CD4-positive, CD25-positive, alpha-beta regulatory T cell (primary cell): ENCODE measurements at regions not wholly inside any gene's neighbourhood (a gene's known extent, or its start where the extent isn't known, plus 50 kb on each side); places are given as distances from the start of the nearest gene placed in this dataset.
"Not testable (repeated sequence)": the region's sequence is repeated elsewhere in the genome, so short reads cannot be mapped to it uniquely, and the experiment has no call there.

Experiments used
- ATAC-seq, 2 donors: fragments of 150-1000 bp; cut with Tn5 transposase; one replicate each; pipeline ENCODE4 v1.10.0; 2021; ENCODE audit warnings: low read depth in 2 of 2, moderate number of reproducible peaks in 2 of 2, moderate library complexity in 1 of 2
- DNase-seq, 3 donors: peaks; one replicate each; pipeline versions ENCODE4 v3.0.0 to v3.0.0-alpha.2; 2012 to 2022; ENCODE audit warnings: mixed read lengths in 1 of 3
- H3K27ac ChIP-seq: one replicate; pipeline ENCODE4 v1.7.0; 2013; ENCODE audit warnings: mild to moderate bottlenecking, low read length; ENCODE audit not compliant: insufficient read depth, poor library complexity, severe bottlenecking
- H3K27me3 ChIP-seq: one replicate; pipeline ENCODE4 v1.7.0; 2013; ENCODE audit warnings: low read length; ENCODE audit not compliant: control insufficient read depth, insufficient read depth
- H3K36me3 ChIP-seq: one replicate; pipeline ENCODE4 v1.7.0; 2013; ENCODE audit warnings: mild to moderate bottlenecking, low read length, moderate library complexity; ENCODE audit not compliant: control insufficient read depth, insufficient read depth
- H3K4me1 ChIP-seq: 2 replicates; pipeline ENCODE4 v1.7.0; 2013; ENCODE audit warnings: mild to moderate bottlenecking, low read length; ENCODE audit not compliant: insufficient read depth, control insufficient read depth, poor library complexity, severe bottlenecking
- H3K4me3 ChIP-seq: one replicate; pipeline ENCODE4 v1.7.0; 2013; ENCODE audit warnings: low read depth, mild to moderate bottlenecking, low read length, moderate library complexity
- H3K9me3 ChIP-seq, 2 experiments: 1 replicate in 1 of 2; 2 replicates in 1 of 2; pipeline ENCODE4 v1.7.0; 2013; ENCODE audit warnings: low read length in 2 of 2, mild to moderate bottlenecking in 1 of 2, moderate library complexity in 1 of 2; ENCODE audit not compliant: control insufficient read depth in 2 of 2
- H3K27ac Mint-ChIP-seq, 3 donors: one replicate each; pipeline ENCODE4 v1.8.0; 2020 to 2022; ENCODE audit warnings: mild to moderate bottlenecking in 3 of 3, mixed read lengths in 3 of 3, moderate library complexity in 2 of 3
- H3K27me3 Mint-ChIP-seq: one replicate; pipeline ENCODE4 v1.8.0; 2022; ENCODE audit warnings: mild to moderate bottlenecking, mixed read lengths
- H3K36me3 Mint-ChIP-seq: one replicate; pipeline ENCODE4 v1.8.0; 2020; ENCODE audit warnings: mixed read lengths
- H3K4me1 Mint-ChIP-seq, 4 donors: one replicate each; pipeline ENCODE4 v1.8.0; 2020 to 2022; ENCODE audit warnings: mixed read lengths in 4 of 4, mild to moderate bottlenecking in 1 of 4
- H3K4me3 Mint-ChIP-seq, 4 donors: one replicate each; pipeline ENCODE4 v1.8.0; 2020 to 2022; ENCODE audit warnings: mild to moderate bottlenecking in 4 of 4, mixed read lengths in 4 of 4, moderate library complexity in 3 of 4
- H3K9me3 Mint-ChIP-seq, 7 donors: one replicate each; pipeline ENCODE4 v1.8.0; 2020 to 2022; ENCODE audit warnings: mixed read lengths in 7 of 7, mild to moderate bottlenecking in 3 of 7, moderate library complexity in 2 of 7

DNA sequence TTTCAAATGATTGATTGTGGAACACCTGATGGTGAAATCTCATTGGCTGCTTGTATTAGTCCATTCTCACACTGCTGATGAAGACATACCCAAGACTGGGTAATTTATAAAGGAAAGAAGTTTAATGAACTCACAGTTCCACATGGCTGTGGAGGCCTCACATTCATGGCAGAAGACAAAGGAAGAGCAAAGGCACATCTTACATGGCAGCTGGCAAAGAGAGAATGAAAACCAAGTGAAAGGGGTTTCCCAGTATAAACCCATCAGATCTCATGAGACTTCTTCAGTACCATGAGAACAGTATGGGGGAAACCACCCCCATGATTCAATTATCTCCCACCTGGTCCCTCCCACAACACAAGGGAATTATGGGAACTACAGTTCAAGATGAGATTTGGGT lies 70.9 kb upstream of the ZNF469 start:
- H3K27ac Mint-ChIP-seq, H3K27me3 Mint-ChIP-seq, H3K4me3 Mint-ChIP-seq, H3K36me3 ChIP-seq, H3K36me3 Mint-ChIP-seq, H3K4me1 ChIP-seq, ATAC-seq, H3K9me3 ChIP-seq, DNase-seq, H3K4me1 Mint-ChIP-seq, H3K27me3 ChIP-seq, H3K27ac ChIP-seq, H3K4me3 ChIP-seq: not testable (repeated sequence)
- H3K9me3 Mint-ChIP-seq, result peaks cover 0 to 16% (median 0%) of the 10 kb centered on the region in 7 donors

GRCh38 chr16:88312732-88313131 lies 70.0 kb upstream of the ZNF469 start:
- no peaks in the 10 kb centered on the region for H3K36me3 ChIP-seq
- no peaks in the 10 kb centered on the region for H3K27me3 ChIP-seq
- DNase-seq (no peak), ATAC-seq (no peak)
- Mint-ChIP-seq H3K4me1 (peaks cover 0 to 2% (median 0%) of the 10 kb centered on the region in 4 donors), H3K27ac (no peak overlapping the region), H3K27me3 (peaks cover 4% of the 10 kb centered on the region), H3K4me3 (no peak overlapping the region), H3K9me3 (peaks cover 0 to 16% (median 0%) of the 10 kb centered on the region in 7 donors), H3K36me3 (no peaks in the 10 kb centered on the region)
- H3K4me3 ChIP-seq, result no peak overlapping the region
- H3K9me3 ChIP-seq, result peaks cover 0 to 3% of the 10 kb centered on the region in 2 experiments
- no peak overlapping the region for H3K27ac ChIP-seq
- no peaks in the 10 kb centered on the region for H3K4me1 ChIP-seq

DNA sequence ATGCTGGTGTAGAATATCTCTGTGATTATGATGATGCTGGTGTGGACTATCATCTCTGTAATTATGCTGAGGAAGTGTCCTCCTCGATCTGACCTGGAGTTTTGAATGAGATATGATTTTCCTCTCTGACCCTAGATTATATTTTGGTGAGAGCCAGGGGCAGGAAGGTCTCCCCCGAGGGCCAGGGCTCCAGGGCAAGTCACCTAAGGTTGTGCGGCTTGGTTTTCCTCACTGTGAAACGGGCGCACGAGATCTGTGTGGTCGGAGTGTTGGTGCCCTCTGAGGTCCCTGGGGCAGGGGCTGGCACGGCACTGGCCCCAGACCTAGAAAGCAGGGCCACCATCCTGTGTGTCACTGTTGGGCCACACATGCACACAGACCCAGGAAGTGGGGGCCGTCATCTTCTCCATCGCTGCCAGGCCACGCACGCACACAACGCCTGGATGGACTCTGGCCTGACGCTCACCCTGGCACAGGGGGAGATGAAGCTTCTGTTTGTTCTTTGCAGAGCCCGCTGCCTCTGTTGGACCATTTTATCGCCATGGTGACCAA lies 67.7 kb upstream of the ZNF469 start:
- peaks cover 0 to 3% of the 10 kb centered on the region in 2 experiments for H3K9me3 ChIP-seq
- H3K27me3 Mint-ChIP-seq, result peaks cover 5% of the 10 kb centered on the region
- H3K4me1 Mint-ChIP-seq, result peaks cover 0 to 2% (median 0%) of the 10 kb centered on the region in 4 donors
- H3K36me3 ChIP-seq, result no peaks in the 10 kb centered on the region
- no peaks in the 10 kb centered on the region for H3K27me3 ChIP-seq
- DNase-seq (no peak), ATAC-seq (no peak)
- no peak overlapping the region for H3K4me3 ChIP-seq
- peaks cover 0 to 10% (median 0%) of the 10 kb centered on the region in 7 donors for H3K9me3 Mint-ChIP-seq
- no peak overlapping the region for H3K27ac Mint-ChIP-seq
- no peaks in the 10 kb centered on the region for H3K36me3 Mint-ChIP-seq
- no peaks in the 10 kb centered on the region for H3K4me1 ChIP-seq
- H3K4me3 Mint-ChIP-seq, result no peak overlapping the region
- no peak overlapping the region for H3K27ac ChIP-seq

GRCh38 chr16:88315543-88316105 lies 67.1 kb upstream of the ZNF469 start:
- peaks cover 0 to 2% (median 0%) of the 10 kb centered on the region in 4 donors for H3K4me1 Mint-ChIP-seq
- no peak overlapping the region for H3K27ac ChIP-seq
- no peak for ATAC-seq
- no peaks in the 10 kb centered on the region for H3K27me3 ChIP-seq
- no peak overlapping the region for H3K27ac Mint-ChIP-seq
- H3K4me3 ChIP-seq, result no peak overlapping the region
- peaks cover 0 to 10% (median under 1%) of the 10 kb centered on the region in 7 donors for H3K9me3 Mint-ChIP-seq
- no peaks in the 10 kb centered on the region for H3K36me3 Mint-ChIP-seq
- no peak overlapping the region for H3K4me3 Mint-ChIP-seq
- H3K36me3 ChIP-seq, result no peaks in the 10 kb centered on the region
- peaks cover 0 to 3% of the 10 kb centered on the region in 2 experiments for H3K9me3 ChIP-seq
- DNase-seq, result no peak
- H3K4me1 ChIP-seq, result no peaks in the 10 kb centered on the region
- peaks cover 5% of the 10 kb centered on the region for H3K27me3 Mint-ChIP-seq

- H3K27ac Mint-ChIP-seq, result no peak overlapping the region
- ATAC-seq (no peak), DNase-seq (no peak)
- Histone ChIP-seq H3K36me3 (no peaks in the 10 kb centered on the region), H3K27me3 (no peaks in the 10 kb centered on the region), H3K27ac (no peak overlapping the region), H3K4me3 (no peak overlapping the region), H3K9me3 (peaks cover 0 to 3% of the 10 kb centered on the region in 2 experiments), H3K4me1 (no peaks in the 10 kb centered on the region)
- H3K4me3 Mint-ChIP-seq, result no peak overlapping the region
- peaks cover 0 to 10% (median 2%) of the 10 kb centered on the region in 7 donors for H3K9me3 Mint-ChIP-seq
- H3K36me3 Mint-ChIP-seq, result no peaks in the 10 kb centered on the region
- H3K4me1 Mint-ChIP-seq, result peaks cover 0 to 2% (median 0%) of the 10 kb centered on the region in 4 donors
- peaks cover 5% of the 10 kb centered on the region for H3K27me3 Mint-ChIP-seq
Measured at GRCh38 chr16:88316151-88316550, 66.6 kb upstream of the ZNF469 start.

- no peaks in the 10 kb centered on the region for H3K4me1 Mint-ChIP-seq
- H3K27ac Mint-ChIP-seq, result no peak overlapping the region
- Histone ChIP-seq H3K4me3 (no peak overlapping the region), H3K9me3 (peaks cover 0 to 3% of the 10 kb centered on the region in 2 experiments), H3K27me3 (no peaks in the 10 kb centered on the region), H3K4me1 (no peaks in the 10 kb centered on the region), H3K27ac (no peak overlapping the region), H3K36me3 (no peaks in the 10 kb centered on the region)
- peaks cover 5% of the 10 kb centered on the region for H3K27me3 Mint-ChIP-seq
- H3K36me3 Mint-ChIP-seq, result no peaks in the 10 kb centered on the region
- H3K9me3 Mint-ChIP-seq, result peaks cover 0 to 6% (median 2%) of the 10 kb centered on the region in 7 donors
- ATAC-seq, result no peak
- no peak overlapping the region for H3K4me3 Mint-ChIP-seq
- no peak for DNase-seq
Measured at GRCh38 chr16:88316941-88317612, 65.7 kb upstream of the ZNF469 start.

DNA sequence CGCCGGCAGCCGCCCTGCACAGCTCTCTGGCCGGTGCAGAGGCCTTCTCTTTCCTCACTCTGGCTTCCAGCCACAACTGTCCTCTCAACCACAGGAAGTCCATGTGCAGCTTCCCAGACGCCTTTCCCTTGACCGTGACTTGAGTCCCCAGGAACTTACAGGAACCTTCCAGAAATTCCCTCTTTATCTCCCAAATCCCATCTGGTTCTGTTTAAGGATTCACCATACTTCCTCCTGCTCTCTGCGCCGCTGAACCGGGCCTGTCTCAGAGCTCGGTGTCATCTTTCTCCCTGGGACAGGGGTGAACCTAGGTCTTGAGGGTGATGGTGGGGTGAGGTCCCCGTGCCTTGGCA lies 65.2 kb upstream of the ZNF469 start:
- ATAC-seq (no peak), DNase-seq (no peak)
- Histone ChIP-seq H3K4me3 (no peak overlapping the region), H3K27me3 (no peaks in the 10 kb centered on the region), H3K9me3 (no peaks in the 10 kb centered on the region), H3K27ac (no peak overlapping the region), H3K36me3 (no peaks in the 10 kb centered on the region), H3K4me1 (no peaks in the 10 kb centered on the region)
- Mint-ChIP-seq H3K36me3 (no peaks in the 10 kb centered on the region), H3K27me3 (peaks cover 5% of the 10 kb centered on the region), H3K9me3 (peaks cover 0 to 2% (median under 1%) of the 10 kb centered on the region in 7 donors), H3K27ac (no peak overlapping the region), H3K4me3 (no peak overlapping the region), H3K4me1 (no peaks in the 10 kb centered on the region)

DNA sequence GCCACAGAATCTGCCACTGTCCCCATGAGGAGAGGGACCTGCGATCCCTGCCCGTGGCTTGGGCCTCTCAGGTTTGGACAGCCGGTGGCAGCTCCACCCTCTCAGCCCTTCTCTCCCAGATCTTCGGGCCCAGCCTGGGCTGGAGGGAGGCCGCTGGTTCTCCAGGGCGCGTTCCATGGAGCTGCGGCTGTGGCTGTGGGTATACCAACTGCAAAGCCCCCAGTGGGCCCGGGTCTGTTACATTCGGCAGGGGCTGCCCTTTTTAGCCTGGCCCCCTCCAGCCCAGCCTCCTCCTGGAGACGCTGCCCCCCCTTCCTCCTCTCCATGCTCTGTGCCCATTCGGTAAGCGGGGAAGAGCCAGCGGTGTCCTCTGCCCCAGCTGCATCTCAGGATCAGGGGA lies 64.7 kb upstream of the ZNF469 start:
- peaks cover 5% of the 10 kb centered on the region for H3K27me3 Mint-ChIP-seq
- no peak overlapping the region for H3K4me3 ChIP-seq
- H3K4me3 Mint-ChIP-seq, result no peak overlapping the region
- no peak for ATAC-seq
- no peaks in the 10 kb centered on the region for H3K36me3 Mint-ChIP-seq
- H3K4me1 ChIP-seq, result no peaks in the 10 kb centered on the region
- H3K27ac Mint-ChIP-seq, result no peak overlapping the region
- H3K9me3 Mint-ChIP-seq, result peaks cover 0 to 2% (median 0%) of the 10 kb centered on the region in 7 donors
- no peak overlapping the region for H3K27ac ChIP-seq
- H3K4me1 Mint-ChIP-seq, result no peaks in the 10 kb centered on the region
- no peaks in the 10 kb centered on the region for H3K9me3 ChIP-seq
- DNase-seq, result no peak
- no peaks in the 10 kb centered on the region for H3K27me3 ChIP-seq
- H3K36me3 ChIP-seq, result no peaks in the 10 kb centered on the region
